Peyer's patch (tissue), 4 donors: ENCODE measurements at regions not wholly inside any gene's neighbourhood (a gene's known extent, or its start where the extent isn't known, plus 50 kb on each side); places are given as distances from the start of the nearest gene placed in this dataset.

ENCODE experiments used
- DNase-seq, 3 donors: peaks; one replicate each; pipeline ENCODE4 v3.0.0-alpha.2; 2017 to 2019
- H3K27ac ChIP-seq, 4 donors: fragments of 200-600 bp; sonication (generic); one replicate each; pipeline ENCODE4 v1.5.1; 2016 to 2019
- H3K27me3 ChIP-seq, 2 donors: fragments of 200-600 bp; sonication (generic); one replicate each; pipeline ENCODE4 v1.5.1; 2019
- H3K36me3 ChIP-seq, 3 donors: fragments of 200-600 bp; sonication (generic); one replicate each; pipeline ENCODE4 v1.5.1; 2016 to 2019
- H3K4me1 ChIP-seq, 4 donors: fragments of 200-600 bp; sonication (generic); one replicate each; pipeline ENCODE4 v1.5.1; 2016 to 2019
- H3K4me3 ChIP-seq, 4 donors: fragments of 200-600 bp; sonication (generic); 1 replicate in 3 of 4; 2 replicates in 1 of 4; pipeline ENCODE4 v1.5.1; 2016 to 2019; ENCODE audit warnings: mild to moderate bottlenecking in 1 of 4
- H3K9me3 ChIP-seq, 4 donors: fragments of 200-600 bp; sonication (generic); one replicate each; pipeline ENCODE4 v1.5.1; 2016 to 2019; ENCODE audit warnings: mild to moderate bottlenecking in 1 of 4
- CTCF ChIP-seq, 6 experiments: fragments of 450-650 bp in 4 of 6; fragments of 200-600 bp in 2 of 6; sonication (generic) in 1 of 6; IDR thresholded peaks; one replicate each; pipeline ENCODE4 v1.5.1; 2017 to 2019; ENCODE audit warnings: antibody characterized with exemption in 6 of 6, mild to moderate bottlenecking in 3 of 6, moderate library complexity in 1 of 6
- POLR2A ChIP-seq, 2 donors: fragments of 450-650 bp; IDR thresholded peaks; one replicate each; pipeline ENCODE4 v1.5.1; 2017; ENCODE audit warnings: antibody characterized with exemption in 2 of 2, mild to moderate bottlenecking in 2 of 2, moderate library complexity in 2 of 2

- no peaks in the 10 kb centered on the region for H3K9me3 ChIP-seq
- peak in 1 of 3 donors; percentile 38 for DNase-seq
- H3K4me1 ChIP-seq = peaks cover 0 to 14% (median 6%) of the 10 kb centered on the region in 4 donors
- TF ChIP-seq POLR2A (IDR thresholded peaks at IDR 0.05) (no peak), CTCF (IDR thresholded peaks at IDR 0.05) (no peak)
- H3K27ac ChIP-seq = peak overlapping the region in 1 of 4 donors; percentile 53
- no peaks in the 10 kb centered on the region for H3K27me3 ChIP-seq
- H3K36me3 ChIP-seq = no peaks in the 10 kb centered on the region
- H3K4me3 ChIP-seq = no peak overlapping the region
Measured at GRCh38 chr15:31228011-31228484, 98.6 kb upstream of the KLF13 start.

GRCh38 chr15:31228980-31229826 is 97.4 kb upstream of the KLF13 start:
- peak; percentile 51 to 81 (median 68) for DNase-seq
- peaks cover 0 to 14% (median 4%) of the 10 kb centered on the region in 4 donors for H3K4me1 ChIP-seq
- peak overlapping the region in 2 of 4 donors; percentile 49 to 53 for H3K27ac ChIP-seq
- no peaks in the 10 kb centered on the region for H3K27me3 ChIP-seq
- H3K4me3 ChIP-seq = peak overlapping the region in 2 of 4 donors; percentile 1 to 26
- H3K9me3 ChIP-seq = no peaks in the 10 kb centered on the region
- no peaks in the 10 kb centered on the region for H3K36me3 ChIP-seq
- no peak for TF ChIP-seq CTCF (IDR thresholded peaks at IDR 0.05)
- TF ChIP-seq POLR2A (IDR thresholded peaks at IDR 0.05) = peak; percentile 34 to 52

GRCh38 chr15:31230630-31231485 is 95.8 kb upstream of the KLF13 start:
- TF ChIP-seq POLR2A (IDR thresholded peaks at IDR 0.05) (no peak), CTCF (IDR thresholded peaks at IDR 0.05) (no peak)
- peak in 2 of 3 donors; percentile 89 to 90 for DNase-seq

GRCh38 chr15:31234815-31235214 is 91.8 kb upstream of the KLF13 start:
- no peak overlapping the region for H3K27ac ChIP-seq
- DNase-seq = peak in 1 of 3 donors; percentile 22
- H3K9me3 ChIP-seq = no peaks in the 10 kb centered on the region
- peaks cover 0 to 24% (median 5%) of the 10 kb centered on the region in 4 donors for H3K4me1 ChIP-seq
- H3K36me3 ChIP-seq = no peaks in the 10 kb centered on the region
- TF ChIP-seq CTCF (IDR thresholded peaks at IDR 0.05) (no peak), POLR2A (IDR thresholded peaks at IDR 0.05) (no peak)
- no peak overlapping the region for H3K4me3 ChIP-seq
- H3K27me3 ChIP-seq = no peaks in the 10 kb centered on the region

More at GRCh38 chr15:31230630-31231485, 95.8 kb upstream of the KLF13 start:
- Histone ChIP-seq H3K9me3 (no peaks in the 10 kb centered on the region), H3K4me1 (peaks cover 0 to 14% (median 8%) of the 10 kb centered on the region in 4 donors), H3K27me3 (no peaks in the 10 kb centered on the region), H3K4me3 (no peak overlapping the region), H3K36me3 (no peaks in the 10 kb centered on the region), H3K27ac (peak overlapping the region in 1 of 4 donors; percentile 28)

- H3K27me3 ChIP-seq = no peaks in the 10 kb centered on the region
- peaks cover 0 to 24% (median 0%) of the 10 kb centered on the region in 4 donors for H3K4me1 ChIP-seq
- no peak overlapping the region for H3K4me3 ChIP-seq
- no peaks in the 10 kb centered on the region for H3K9me3 ChIP-seq
- no peaks in the 10 kb centered on the region for H3K36me3 ChIP-seq
- DNase-seq = peak in 1 of 3 donors; percentile 56
- TF ChIP-seq CTCF (IDR thresholded peaks at IDR 0.05) = no peak
- TF ChIP-seq POLR2A (IDR thresholded peaks at IDR 0.05) = no peak
- H3K27ac ChIP-seq = peak overlapping the region in 3 of 4 donors; percentile 46 to 83 (median 63)
Measured at GRCh38 chr15:31235311-31236183, 91.1 kb upstream of the KLF13 start.
